GM20000 (cell line): ENCODE measurements at regions not wholly inside any gene's neighbourhood (a gene's known extent, or its start where the extent isn't known, plus 50 kb on each side); places are given as distances from the start of the nearest gene placed in this dataset.
"Not testable (repeated sequence)": the region's sequence is repeated elsewhere in the genome, so short reads cannot be mapped to it uniquely, and the experiment has no call there.

Experiments
- DNase-seq: peaks from one replicate; pipeline ENCODE4 v3.0.0; 2012; ENCODE audit warnings: low spot score
- TF ChIP-seq, protein P1 (sequence below): IDR thresholded peaks from 2 replicates; pipeline ENCODE4 v1.5.1; 2012; ENCODE audit warnings: mild to moderate bottlenecking, control low read depth; ENCODE audit errors: extremely low read depth, missing control alignments

DNA sequence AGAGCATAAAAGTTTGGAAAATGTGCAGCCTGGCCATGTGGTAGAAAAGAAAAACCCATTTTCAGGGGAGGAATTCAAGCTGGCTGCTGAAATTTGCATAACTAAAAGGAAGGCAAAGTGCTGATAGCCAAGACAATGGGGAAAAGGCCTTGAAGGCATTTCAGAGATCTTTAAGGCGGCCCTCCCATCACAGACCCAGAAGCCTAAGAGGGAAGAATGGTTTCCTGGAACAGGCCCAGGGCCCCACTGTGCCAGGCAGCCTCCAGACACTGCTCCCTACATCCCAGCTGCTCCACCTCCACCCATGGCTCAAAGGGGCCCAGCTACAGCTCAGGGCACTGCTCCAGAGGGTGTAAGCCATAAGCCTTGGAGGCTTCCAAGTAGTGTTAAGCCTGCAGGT is 158.0 kb upstream of the PRDX4 start:
- DNase-seq: no peak
- TF ChIP-seq, protein P1, sequence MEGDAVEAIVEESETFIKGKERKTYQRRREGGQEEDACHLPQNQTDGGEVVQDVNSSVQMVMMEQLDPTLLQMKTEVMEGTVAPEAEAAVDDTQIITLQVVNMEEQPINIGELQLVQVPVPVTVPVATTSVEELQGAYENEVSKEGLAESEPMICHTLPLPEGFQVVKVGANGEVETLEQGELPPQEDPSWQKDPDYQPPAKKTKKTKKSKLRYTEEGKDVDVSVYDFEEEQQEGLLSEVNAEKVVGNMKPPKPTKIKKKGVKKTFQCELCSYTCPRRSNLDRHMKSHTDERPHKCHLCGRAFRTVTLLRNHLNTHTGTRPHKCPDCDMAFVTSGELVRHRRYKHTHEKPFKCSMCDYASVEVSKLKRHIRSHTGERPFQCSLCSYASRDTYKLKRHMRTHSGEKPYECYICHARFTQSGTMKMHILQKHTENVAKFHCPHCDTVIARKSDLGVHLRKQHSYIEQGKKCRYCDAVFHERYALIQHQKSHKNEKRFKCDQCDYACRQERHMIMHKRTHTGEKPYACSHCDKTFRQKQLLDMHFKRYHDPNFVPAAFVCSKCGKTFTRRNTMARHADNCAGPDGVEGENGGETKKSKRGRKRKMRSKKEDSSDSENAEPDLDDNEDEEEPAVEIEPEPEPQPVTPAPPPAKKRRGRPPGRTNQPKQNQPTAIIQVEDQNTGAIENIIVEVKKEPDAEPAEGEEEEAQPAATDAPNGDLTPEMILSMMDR: no peak

DNA sequence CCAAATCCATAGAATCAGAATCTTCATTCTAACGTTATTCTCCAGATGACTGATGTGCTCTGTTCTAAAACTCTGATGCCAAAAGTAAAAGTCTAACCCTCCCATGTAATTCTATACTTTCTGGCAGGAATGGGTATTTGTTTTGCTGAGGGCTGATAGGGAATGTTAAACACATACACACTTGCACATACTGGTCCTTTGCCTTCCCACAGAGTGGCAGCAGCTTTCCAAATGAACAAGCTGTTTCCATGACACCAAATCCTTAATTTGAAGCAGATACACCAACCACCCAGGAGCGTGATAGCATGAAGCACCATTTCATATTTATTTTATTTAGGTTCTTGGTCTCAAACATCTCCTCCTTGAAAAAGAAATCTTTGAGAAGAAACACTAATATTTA is 155.5 kb upstream of the PRDX4 start:
- no peak for DNase-seq

DNA sequence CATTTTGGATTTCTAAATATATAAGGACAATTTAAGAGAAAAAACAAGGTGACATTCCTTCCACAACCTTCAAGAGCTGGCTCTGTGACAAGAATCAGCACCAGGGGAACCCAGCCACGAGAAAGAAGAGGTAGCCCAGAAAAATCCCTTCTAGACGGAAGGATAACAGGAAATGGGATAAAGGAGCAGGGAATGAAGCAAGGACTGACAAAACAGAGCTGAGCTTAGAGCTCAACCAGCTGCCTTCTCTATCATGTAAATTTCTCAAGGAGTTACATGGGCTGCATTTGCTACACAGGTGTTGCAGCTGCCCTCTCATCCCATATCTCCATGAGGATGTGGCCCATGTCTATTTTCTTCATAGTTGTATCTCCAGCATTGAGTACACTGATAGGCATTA is 154.2 kb upstream of the PRDX4 start:
- no peak for DNase-seq
- TF ChIP-seq, protein P1: no peak

More for the DNA sequence above, 155.5 kb upstream of the PRDX4 start:
- TF ChIP-seq, protein P1: no peak

DNA sequence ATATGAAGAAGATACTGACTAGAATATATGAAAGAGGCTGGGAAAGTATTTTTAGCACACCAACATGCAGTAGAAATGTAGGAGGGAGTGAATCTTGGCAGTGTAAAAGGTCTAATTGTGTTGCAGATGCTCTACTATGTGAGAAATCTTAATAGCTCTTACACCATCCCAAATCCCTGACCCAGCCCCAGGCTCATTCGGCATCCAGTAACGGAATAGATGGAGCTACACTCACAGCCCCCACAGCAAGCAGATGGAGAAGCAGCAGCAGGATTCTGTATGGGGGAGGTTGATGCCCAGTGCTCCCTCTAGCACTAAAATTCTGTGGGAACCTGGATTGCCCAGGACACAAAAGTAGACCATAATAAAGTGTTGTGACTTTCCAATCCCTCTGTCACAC is 153.2 kb upstream of the PRDX4 start:
- no peak for DNase-seq
- TF ChIP-seq, protein P1: no peak

DNA sequence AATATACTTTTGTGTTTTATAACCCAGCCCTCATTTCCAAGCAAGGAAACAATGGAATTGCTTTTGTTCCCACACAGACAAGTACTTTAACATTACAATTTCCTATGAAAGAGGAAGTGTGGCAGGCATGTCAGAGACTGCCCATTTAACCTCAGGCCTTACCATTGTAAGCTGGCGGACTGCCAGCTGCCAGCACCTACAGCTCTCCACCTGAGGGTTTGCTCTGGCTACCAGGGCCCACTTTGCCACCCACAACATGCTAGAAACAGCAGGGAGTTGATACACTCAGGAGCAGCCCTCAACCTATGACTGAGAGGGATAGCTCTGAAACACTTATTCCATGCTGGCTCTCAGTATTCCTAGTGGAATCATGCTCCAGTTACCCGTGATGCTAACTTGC is 152.3 kb upstream of the PRDX4 start:
- no peak for DNase-seq
- TF ChIP-seq, protein P1: no peak

DNA sequence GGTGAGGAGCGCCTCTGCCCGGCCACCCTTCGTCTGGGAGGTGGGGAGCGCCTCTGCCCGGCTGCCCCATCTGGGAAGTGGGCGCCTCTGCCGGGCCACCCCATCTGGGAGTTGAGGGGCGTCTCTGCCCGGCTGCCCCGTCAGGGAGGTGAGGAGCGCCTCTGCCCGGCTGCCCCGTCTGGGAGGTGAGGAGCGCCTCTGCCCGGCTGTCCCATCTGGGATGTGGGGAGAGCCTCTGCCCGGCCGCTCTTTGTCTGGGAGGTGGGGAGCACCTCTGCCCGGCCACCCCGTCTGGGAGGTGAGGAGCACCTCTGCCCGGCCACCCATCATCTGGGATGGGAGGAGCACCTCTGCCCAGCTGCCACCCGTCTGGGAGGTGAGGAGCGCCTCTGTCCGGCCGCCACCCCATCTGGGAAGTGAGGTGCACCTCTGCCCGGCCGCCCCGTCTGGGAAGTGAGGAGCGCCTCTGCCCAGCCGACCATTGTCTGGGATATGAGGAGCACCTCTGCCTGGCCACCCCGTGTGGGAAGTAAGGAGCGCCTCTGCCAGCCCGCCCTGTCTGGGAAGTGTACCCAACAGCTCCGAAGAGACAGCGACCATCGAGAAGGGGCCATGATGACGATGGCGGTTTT is 144.2 kb upstream of the PRDX4 start:
- DNase-seq: not testable (repeated sequence)

DNA sequence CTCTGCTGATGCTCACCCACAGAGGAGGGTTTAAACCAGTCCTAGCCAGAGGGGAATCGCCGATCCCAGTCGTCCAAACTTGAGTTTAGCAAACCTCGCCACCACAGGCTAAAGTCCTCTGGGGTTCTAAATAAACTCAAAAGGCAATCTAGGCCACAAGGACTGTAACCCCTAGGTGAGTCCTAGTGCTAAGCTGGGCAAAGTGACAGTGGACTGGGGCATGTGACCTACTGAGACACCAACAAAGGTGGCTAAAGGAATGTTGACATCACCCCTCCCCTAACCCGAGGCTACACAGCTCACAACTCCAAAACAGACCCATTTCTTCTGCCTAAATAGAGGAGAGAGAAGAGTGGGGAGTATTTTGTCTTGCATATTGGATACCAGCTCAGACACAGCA is 142.8 kb upstream of the PRDX4 start:
- TF ChIP-seq, protein P1: no peak
- DNase-seq: no peak

DNA sequence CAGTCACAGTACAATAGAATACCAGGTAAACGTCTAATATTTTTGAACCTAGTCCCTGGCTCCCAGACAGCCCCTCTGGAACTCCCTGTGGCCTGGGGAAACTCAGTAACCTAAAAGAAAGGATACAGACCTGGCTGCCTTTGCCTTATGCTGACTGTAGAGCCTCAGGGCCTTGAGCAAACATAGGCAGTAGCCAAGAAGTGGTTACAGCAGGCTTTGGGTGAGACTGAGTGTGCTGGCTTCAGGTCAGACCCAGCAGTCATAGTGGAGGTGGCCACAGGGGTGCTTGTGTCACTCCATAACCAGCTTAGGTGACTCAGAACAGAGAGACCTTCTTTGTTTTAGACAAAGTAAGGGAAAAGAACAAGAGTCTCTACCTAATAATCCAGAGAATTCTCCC is 141.8 kb upstream of the PRDX4 start:
- no peak for DNase-seq
- TF ChIP-seq, protein P1: no peak
